Neural progenitor cell (in vitro differentiated cells): ENCODE measurements at regions not wholly inside any gene's neighbourhood (a gene's known extent, or its start where the extent isn't known, plus 50 kb on each side); places are given as distances from the start of the nearest gene placed in this dataset.

Source experiments
- CTCF ChIP-seq: fragments of 200-600 bp; sonication (generic); IDR thresholded peaks from 2 replicates; pipeline ENCODE4 v1.5.1; 2017; ENCODE audit warnings: antibody characterized with exemption, mild to moderate bottlenecking
- EZH2 ChIP-seq: fragments of 200-600 bp; sonication (generic); IDR thresholded peaks from 2 replicates; pipeline ENCODE4 v1.6.1; 2017; ENCODE audit warnings: antibody characterized with exemption, mild to moderate bottlenecking, moderate library complexity

- TF ChIP-seq EZH2 (no peak), CTCF (no peak)
Measured at GRCh38 chr4:181822005-181822375, 421.2 kb upstream of the TENM3 start.
